ENCODE measurements at regions not wholly inside any gene's neighbourhood (a gene's known extent, or its start where the extent isn't known, plus 50 kb on each side); places are given as distances from the start of the nearest gene placed in this dataset.

DNA sequence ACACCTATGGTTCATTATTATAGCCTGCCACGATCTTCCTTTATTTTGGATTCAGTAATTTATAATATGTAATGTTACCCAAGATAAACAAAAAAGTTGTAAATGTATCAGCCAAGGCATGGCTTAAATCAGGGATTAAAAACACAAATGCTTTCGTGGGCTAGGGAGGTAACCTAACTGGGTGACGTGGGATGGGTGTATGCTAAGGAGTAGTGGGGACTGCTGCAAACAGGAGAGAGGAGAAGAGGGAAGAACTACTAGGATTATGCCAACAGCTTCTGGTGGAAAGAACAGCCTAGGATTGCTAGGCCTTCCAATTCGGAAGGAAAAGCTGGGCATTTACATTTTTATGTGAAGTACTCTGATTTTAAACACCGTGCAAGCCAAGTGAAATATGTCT lies 244.8 kb upstream of the POU3F2 start:
- no peak overlapping the region for H3K4me3 Mint-ChIP-seq (ENCODE audit: unreplicated experiment)
- H3K36me3 Mint-ChIP-seq (ENCODE audit: low read depth, unreplicated experiment): peaks cover 2% of the 10 kb centered on the region
- H3K9ac ChIP-seq (ENCODE audit: low read length): no peak overlapping the region
- no peak for TF ChIP-seq EZH2 (IDR thresholded peaks at IDR 0.05; ENCODE audit: insufficient read depth, low read length)
- TF ChIP-seq, protein P1, sequence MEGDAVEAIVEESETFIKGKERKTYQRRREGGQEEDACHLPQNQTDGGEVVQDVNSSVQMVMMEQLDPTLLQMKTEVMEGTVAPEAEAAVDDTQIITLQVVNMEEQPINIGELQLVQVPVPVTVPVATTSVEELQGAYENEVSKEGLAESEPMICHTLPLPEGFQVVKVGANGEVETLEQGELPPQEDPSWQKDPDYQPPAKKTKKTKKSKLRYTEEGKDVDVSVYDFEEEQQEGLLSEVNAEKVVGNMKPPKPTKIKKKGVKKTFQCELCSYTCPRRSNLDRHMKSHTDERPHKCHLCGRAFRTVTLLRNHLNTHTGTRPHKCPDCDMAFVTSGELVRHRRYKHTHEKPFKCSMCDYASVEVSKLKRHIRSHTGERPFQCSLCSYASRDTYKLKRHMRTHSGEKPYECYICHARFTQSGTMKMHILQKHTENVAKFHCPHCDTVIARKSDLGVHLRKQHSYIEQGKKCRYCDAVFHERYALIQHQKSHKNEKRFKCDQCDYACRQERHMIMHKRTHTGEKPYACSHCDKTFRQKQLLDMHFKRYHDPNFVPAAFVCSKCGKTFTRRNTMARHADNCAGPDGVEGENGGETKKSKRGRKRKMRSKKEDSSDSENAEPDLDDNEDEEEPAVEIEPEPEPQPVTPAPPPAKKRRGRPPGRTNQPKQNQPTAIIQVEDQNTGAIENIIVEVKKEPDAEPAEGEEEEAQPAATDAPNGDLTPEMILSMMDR (IDR thresholded peaks at IDR 0.05; ENCODE audit: insufficient read depth, low read depth, low read length): no peak
- DNase-seq (ENCODE audit: low read depth) (no peak), FAIRE-seq (no peak)
- no peaks in the 10 kb centered on the region for H3K4me1 Mint-ChIP-seq (ENCODE audit: low read depth, unreplicated experiment)
- peaks cover 2% of the 10 kb centered on the region for H3K27me3 Mint-ChIP-seq (ENCODE audit: low read depth, unreplicated experiment)
- no peaks in the 10 kb centered on the region for H3K79me2 ChIP-seq (ENCODE audit: insufficient read depth, low read length)
- H3K9me3 Mint-ChIP-seq (ENCODE audit: unreplicated experiment): no peaks in the 10 kb centered on the region
- no peaks in the 10 kb centered on the region for H4K20me1 ChIP-seq (ENCODE audit: insufficient read depth, low read length)
- no peaks in the 10 kb centered on the region for H3K4me1 ChIP-seq (ENCODE audit: insufficient read depth, low read length)
- H3K4me3 ChIP-seq (ENCODE audit: insufficient read depth, low read depth, low read length): no peak overlapping the region
- no peak overlapping the region for H3K27ac Mint-ChIP-seq (ENCODE audit: unreplicated experiment)
- no peaks in the 10 kb centered on the region for H3K9me3 ChIP-seq (ENCODE audit: insufficient read depth, low read depth, low read length)
- no peaks in the 10 kb centered on the region for H3K36me3 ChIP-seq (ENCODE audit: insufficient read depth, low read length)
- no peaks in the 10 kb centered on the region for H3K27me3 ChIP-seq (ENCODE audit: insufficient read depth, low read length)
- H2AFZ ChIP-seq (ENCODE audit: low read depth, low read length): no peak overlapping the region
- H3K4me2 ChIP-seq (ENCODE audit: low read length): no peak overlapping the region
- no peak overlapping the region for H3K27ac ChIP-seq (ENCODE audit: low read depth, low read length)

DNA sequence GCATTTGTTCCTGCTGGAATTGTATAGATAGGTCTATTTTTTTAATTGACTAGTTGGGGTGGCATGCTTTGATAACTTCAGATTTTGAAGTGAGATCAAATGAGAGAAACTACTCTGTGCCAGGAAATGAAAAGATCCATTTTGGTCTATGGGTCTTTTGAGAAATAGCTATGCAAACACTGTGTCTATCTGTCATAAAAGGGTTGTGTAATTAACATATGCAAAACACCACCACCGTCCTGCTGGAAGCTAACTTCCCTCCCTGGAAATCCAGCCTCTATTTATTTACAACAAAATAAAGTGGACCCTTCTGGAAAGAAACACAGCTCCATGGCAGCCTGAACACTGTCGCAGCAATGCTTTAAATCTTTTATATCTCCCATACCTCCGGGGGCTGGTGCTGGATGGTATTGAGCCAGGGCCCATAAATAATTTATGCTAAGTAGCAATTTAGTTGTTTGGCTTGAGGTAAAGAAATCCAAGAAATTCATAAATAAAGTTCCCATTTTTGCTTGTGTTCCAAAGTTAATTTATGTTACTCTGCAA lies 244.2 kb upstream of the POU3F2 start:
- Mint-ChIP-seq H3K27ac (ENCODE audit: unreplicated experiment) (no peak overlapping the region), H3K9me3 (ENCODE audit: unreplicated experiment) (no peaks in the 10 kb centered on the region), H3K36me3 (ENCODE audit: low read depth, unreplicated experiment) (peaks cover 2% of the 10 kb centered on the region), H3K27me3 (ENCODE audit: low read depth, unreplicated experiment) (peaks cover under 1% of the 10 kb centered on the region), H3K4me1 (ENCODE audit: low read depth, unreplicated experiment) (no peaks in the 10 kb centered on the region), H3K4me3 (ENCODE audit: unreplicated experiment) (no peak overlapping the region)
- Histone ChIP-seq H4K20me1 (ENCODE audit: insufficient read depth, low read length) (no peaks in the 10 kb centered on the region), H3K9ac (ENCODE audit: low read length) (no peak overlapping the region), H3K9me3 (ENCODE audit: insufficient read depth, low read depth, low read length) (no peaks in the 10 kb centered on the region), H3K4me3 (ENCODE audit: insufficient read depth, low read depth, low read length) (no peak overlapping the region), H2AFZ (ENCODE audit: low read depth, low read length) (no peak overlapping the region), H3K27me3 (ENCODE audit: insufficient read depth, low read length) (no peaks in the 10 kb centered on the region), H3K4me2 (ENCODE audit: low read length) (no peak overlapping the region), H3K4me1 (ENCODE audit: insufficient read depth, low read length) (no peaks in the 10 kb centered on the region), H3K36me3 (ENCODE audit: insufficient read depth, low read length) (no peaks in the 10 kb centered on the region), H3K27ac (ENCODE audit: low read depth, low read length) (no peak overlapping the region), H3K79me2 (ENCODE audit: insufficient read depth, low read length) (no peaks in the 10 kb centered on the region)
- DNase-seq (ENCODE audit: low read depth) (no peak), FAIRE-seq (no peak)
- TF ChIP-seq, protein P1 (IDR thresholded peaks at IDR 0.05; ENCODE audit: insufficient read depth, low read depth, low read length): no peak
- no peak for TF ChIP-seq EZH2 (IDR thresholded peaks at IDR 0.05; ENCODE audit: insufficient read depth, low read length)

DNA sequence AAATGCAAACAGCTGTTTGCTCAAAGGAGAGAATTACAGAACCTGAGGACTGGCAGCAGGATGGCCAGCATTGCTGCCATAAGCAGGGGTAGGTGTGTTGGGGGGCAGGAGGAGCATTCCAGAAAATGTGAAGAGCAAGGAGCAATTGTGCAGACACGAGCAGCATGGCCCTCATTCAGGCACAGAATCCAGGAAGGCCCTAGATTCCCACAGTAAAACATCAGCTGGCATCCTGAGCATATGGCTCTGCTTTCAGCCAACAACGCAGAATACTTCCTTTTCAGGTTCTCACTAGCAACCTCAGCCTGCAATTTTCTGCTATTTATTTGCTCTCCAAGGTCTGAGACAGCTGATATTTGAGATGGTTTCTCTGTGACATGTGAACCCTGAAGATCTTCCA lies 243.4 kb upstream of the POU3F2 start:
- Histone ChIP-seq H3K36me3 (ENCODE audit: insufficient read depth, low read length) (no peaks in the 10 kb centered on the region), H3K4me1 (ENCODE audit: insufficient read depth, low read length) (no peaks in the 10 kb centered on the region), H3K27me3 (ENCODE audit: insufficient read depth, low read length) (no peaks in the 10 kb centered on the region), H4K20me1 (ENCODE audit: insufficient read depth, low read length) (no peaks in the 10 kb centered on the region), H3K4me2 (ENCODE audit: low read length) (no peak overlapping the region), H3K79me2 (ENCODE audit: insufficient read depth, low read length) (no peaks in the 10 kb centered on the region), H3K27ac (ENCODE audit: low read depth, low read length) (no peak overlapping the region), H3K9ac (ENCODE audit: low read length) (no peak overlapping the region), H3K4me3 (ENCODE audit: insufficient read depth, low read depth, low read length) (no peak overlapping the region), H2AFZ (ENCODE audit: low read depth, low read length) (no peak overlapping the region), H3K9me3 (ENCODE audit: insufficient read depth, low read depth, low read length) (no peaks in the 10 kb centered on the region)
- no peak for TF ChIP-seq EZH2 (IDR thresholded peaks at IDR 0.05; ENCODE audit: insufficient read depth, low read length)
- TF ChIP-seq, protein P1 (IDR thresholded peaks at IDR 0.05; ENCODE audit: insufficient read depth, low read depth, low read length): no peak
- Mint-ChIP-seq H3K4me3 (ENCODE audit: unreplicated experiment) (no peak overlapping the region), H3K4me1 (ENCODE audit: low read depth, unreplicated experiment) (no peaks in the 10 kb centered on the region), H3K27ac (ENCODE audit: unreplicated experiment) (no peak overlapping the region), H3K9me3 (ENCODE audit: unreplicated experiment) (no peaks in the 10 kb centered on the region), H3K36me3 (ENCODE audit: low read depth, unreplicated experiment) (no peaks in the 10 kb centered on the region), H3K27me3 (ENCODE audit: low read depth, unreplicated experiment) (no peaks in the 10 kb centered on the region)
- DNase-seq (ENCODE audit: low read depth) (no peak), FAIRE-seq (no peak)
